ENCODE measurements at regions not wholly inside any gene's neighbourhood (a gene's known extent, or its start where the extent isn't known, plus 50 kb on each side); places are given as distances from the start of the nearest gene placed in this dataset.
"Not testable (repeated sequence)": the region's sequence is repeated elsewhere in the genome, so short reads cannot be mapped to it uniquely, and the experiment has no call there.

DNA sequence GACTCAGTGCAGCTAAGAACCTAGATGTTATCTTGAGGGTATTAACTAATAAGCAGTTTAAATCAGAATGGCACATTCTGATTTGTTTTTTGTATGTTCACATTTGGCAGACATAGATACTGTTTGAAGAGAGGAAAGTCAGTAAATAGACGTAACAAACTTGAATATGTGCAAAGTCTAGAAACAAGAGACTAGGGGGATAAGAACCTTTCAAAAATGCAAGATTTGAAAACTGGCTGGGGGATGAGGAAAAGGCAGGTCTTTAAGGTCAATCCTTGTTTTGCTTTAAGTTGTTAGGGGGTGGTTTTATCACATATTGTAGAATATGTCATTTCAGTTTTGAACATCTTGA is 136.5 kb downstream of the ZNF92 start:
- not testable (repeated sequence) for DNase-seq (ENCODE audit: low spot score)

- not testable (repeated sequence) for DNase-seq (ENCODE audit: low spot score)
Measured at GRCh38 chr7:65519751-65520150, 146.1 kb downstream of the ZNF92 start.

DNA sequence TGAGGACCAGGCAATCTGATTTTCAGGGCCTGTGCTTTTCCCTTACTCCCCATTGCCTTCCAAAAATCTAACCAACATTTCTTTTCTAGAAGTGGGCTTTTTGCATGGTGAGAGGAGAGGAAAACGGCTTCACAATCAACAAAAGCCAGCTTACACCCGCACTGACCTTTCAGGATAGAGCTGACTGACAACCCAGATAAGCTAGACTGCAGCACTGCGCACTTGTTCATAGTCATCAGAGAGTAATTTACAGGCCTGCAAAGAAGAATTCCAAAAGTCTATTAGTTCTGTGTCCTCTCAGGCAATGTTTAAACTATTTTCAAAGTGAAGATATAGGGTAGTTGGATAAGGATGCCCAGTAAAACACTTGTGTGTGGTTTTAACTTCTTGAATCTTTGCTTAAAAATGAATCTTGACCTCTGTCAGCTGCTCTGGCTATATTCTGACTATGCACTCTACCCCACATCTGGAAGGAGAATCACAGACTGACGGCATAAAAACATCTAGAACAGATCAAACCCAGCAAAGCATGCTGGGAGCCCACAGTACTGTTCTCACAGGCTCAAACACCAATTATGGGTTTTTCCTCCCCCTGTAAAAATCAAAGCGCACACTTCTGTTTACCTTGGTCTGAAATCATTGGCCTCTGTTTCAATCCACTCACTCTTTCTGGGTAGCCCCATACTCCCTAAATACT is 172.0 kb downstream of the ZNF92 start:
- DNase-seq (ENCODE audit: low spot score): not testable (repeated sequence)

- DNase-seq (ENCODE audit: low spot score): not testable (repeated sequence)
Measured at GRCh38 chr7:65549589-65550443, 176.2 kb downstream of the ZNF92 start.

DNA sequence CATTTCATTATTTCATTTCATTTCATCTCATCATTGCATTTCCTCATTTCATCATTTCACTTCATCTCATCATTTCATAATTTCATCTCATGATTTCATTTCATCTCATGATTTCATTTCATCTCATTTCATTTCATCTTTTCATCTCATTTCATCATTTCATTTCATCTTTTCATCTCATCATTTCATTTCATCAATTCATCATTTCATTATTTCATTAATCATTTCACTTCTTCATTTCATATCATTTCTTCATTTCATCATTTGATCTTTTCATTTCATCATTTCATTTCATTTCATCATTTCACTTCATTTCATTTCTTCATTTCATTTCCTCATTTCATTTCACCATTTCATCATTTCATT is 176.8 kb downstream of the ZNF92 start:
- not testable (repeated sequence) for DNase-seq (ENCODE audit: low spot score)

- not testable (repeated sequence) for DNase-seq (ENCODE audit: low spot score)
Measured at GRCh38 chr7:65551042-65551441, 177.4 kb downstream of the ZNF92 start.

- DNase-seq (ENCODE audit: low spot score): not testable (repeated sequence)
Measured at GRCh38 chr7:65554553-65555476, 181.2 kb downstream of the ZNF92 start.

DNA sequence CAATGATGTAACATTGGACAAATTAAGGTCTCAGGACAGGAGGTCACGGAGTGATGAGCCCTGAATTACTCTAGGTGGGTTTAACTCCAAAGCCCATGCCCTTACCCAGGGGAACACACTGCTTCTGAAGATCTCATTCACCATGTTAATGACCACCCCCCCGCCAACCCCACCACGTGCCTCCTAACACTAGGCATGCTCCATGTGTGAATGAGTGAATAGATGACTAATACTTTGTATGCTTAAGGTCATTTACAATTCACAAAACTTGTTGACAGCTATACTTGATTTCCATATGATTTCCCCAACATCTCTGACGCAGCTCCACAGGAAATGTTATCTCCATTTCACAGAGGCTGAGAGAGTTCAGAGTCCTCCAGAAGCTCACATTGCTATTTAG is 184.9 kb downstream of the ZNF92 start:
- DNase-seq (ENCODE audit: low spot score): peak; percentile 39

DNA sequence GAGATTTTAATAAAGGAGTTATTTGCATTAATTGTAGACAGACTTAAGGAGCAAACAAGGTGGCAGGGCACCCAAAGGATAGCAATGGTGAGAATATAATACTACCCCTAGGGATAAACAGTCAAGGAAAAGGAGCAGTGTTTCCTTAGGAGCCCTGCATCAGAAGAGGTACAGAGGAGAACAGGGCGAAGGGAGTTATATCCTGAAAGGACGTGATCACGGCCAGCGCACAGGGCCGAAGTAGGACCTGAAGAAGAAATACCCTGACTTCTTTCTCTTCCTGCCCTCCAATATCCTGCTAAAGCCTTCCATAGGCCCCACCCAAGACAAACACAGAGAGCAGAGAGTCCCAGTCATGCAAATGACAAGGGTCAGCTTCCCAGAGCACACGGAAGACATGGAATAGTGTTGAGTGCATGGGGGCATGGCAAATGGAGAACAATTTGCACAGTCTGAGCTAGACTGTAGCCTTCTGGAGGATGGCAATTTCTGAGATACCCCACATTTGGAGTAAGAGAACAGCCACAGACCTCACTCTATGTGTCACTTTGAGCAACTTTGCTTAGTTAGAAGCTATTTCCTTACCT is 188.2 kb downstream of the ZNF92 start:
- DNase-seq (ENCODE audit: low spot score): not testable (repeated sequence)

- DNase-seq (ENCODE audit: low spot score): not testable (repeated sequence)
Measured at GRCh38 chr7:65562522-65562921, 188.9 kb downstream of the ZNF92 start.

- not testable (repeated sequence) for DNase-seq (ENCODE audit: low spot score)
Measured at GRCh38 chr7:65563333-65563732, 189.7 kb downstream of the ZNF92 start.

DNA sequence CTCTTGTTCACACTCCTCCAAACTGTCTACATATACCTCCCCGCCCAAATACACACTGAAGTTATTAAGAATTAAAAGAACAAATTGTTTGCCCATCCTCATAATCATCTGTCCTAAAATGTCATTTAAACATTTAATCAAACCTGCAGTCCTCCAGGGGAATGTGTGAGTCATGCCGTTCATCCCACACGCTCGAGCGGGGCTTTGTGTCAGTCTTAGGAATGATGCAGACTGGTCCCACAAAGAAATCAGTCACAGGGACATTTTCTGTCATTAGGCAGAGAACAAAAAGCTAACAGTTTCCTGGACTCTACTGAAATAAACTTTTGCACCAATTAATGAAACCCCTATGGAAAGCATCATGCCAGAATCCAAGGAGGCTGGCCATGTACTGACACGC is 194.6 kb downstream of the ZNF92 start:
- not testable (repeated sequence) for DNase-seq (ENCODE audit: low spot score)

DNA sequence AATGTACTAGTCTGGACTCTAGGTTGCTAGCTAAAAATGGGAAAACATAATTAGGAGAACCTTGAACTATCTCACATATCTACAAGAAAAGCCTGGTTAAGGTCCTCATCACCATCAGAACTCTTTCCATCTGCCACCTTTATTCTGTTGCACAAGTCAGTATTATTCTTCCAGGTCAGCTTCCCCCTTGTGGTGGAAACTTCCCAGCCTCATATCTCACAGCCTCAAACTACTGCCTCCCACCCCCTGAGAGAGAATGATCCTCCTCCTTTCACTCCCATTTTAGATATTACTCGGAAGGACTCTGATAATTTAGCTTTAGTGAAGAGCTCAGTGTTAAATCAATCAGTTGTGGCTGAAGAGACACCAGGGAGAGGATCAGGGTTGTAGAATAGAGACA is 197.3 kb downstream of the ZNF92 start:
- DNase-seq (ENCODE audit: low spot score): not testable (repeated sequence)

- DNase-seq (ENCODE audit: low spot score): not testable (repeated sequence)
Measured at GRCh38 chr7:65572581-65572980, 198.9 kb downstream of the ZNF92 start.

DNA sequence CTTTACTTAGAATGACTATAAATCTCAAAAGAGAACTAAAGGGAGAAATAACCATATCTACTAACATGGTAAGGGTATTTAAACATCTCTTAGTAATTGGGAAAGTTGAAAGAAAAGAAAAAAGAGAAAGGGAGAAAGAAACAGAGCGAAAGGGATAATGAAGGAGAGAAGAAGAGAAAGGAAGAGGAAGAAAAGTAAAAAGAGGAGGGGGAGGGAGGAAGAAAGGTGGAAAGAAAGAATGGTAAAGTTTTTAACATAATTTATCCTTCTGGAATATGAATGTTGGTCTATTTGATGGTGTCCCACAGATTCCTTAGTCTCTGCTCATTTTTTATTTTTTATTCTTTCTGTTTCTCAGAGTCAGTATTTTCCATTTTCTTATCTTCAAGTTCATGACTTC is 202.7 kb downstream of the ZNF92 start:
- not testable (repeated sequence) for DNase-seq (ENCODE audit: low spot score)

GRCh38 chr7:65582518-65583119 is 209.0 kb downstream of the ZNF92 start:
- not testable (repeated sequence) for DNase-seq (ENCODE audit: low spot score)

- DNase-seq (ENCODE audit: low spot score): not testable (repeated sequence)
Measured at GRCh38 chr7:65602495-65602894, 228.8 kb downstream of the ZNF92 start.

- no peak for DNase-seq (ENCODE audit: low spot score)
Measured at GRCh38 chr7:65609131-65609530, 235.5 kb downstream of the ZNF92 start.

GRCh38 chr7:65613644-65614289 is 240.1 kb downstream of the ZNF92 start:
- DNase-seq (ENCODE audit: low spot score): not testable (repeated sequence)

GRCh38 chr7:65616111-65616510 is 242.5 kb downstream of the ZNF92 start:
- DNase-seq (ENCODE audit: low spot score): not testable (repeated sequence)

DNA sequence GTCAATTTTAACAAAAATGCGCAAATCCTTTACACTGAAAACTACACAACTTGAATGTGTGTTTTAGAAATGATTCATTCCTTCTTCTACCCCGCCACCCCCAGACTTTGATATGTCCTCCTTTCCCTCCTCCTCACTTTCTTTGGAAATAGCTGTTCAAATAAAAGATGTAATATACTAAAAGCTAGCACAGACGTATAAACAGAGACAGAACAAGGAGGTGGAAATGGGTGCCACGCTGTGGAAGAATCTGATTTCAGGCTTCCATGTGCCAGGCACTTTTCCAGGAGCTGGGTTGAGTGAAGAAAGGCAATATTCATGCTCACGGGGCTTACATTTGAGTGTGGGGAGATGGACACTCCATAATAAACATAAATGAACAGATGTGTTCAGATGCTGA is 246.6 kb downstream of the ZNF92 start:
- not testable (repeated sequence) for DNase-seq (ENCODE audit: low spot score)

Measured in ureter (tissue), 1 donor.